NB4 (cell line): ENCODE measurements at regions not wholly inside any gene's neighbourhood (a gene's known extent, or its start where the extent isn't known, plus 50 kb on each side); places are given as distances from the start of the nearest gene placed in this dataset.

ENCODE experiments used
- TF ChIP-seq, protein P1 (sequence below): IDR thresholded peaks from one replicate; pipeline ENCODE4 v1.5.1; 2012; ENCODE audit warnings: low read depth, low read length
- TF ChIP-seq, protein P2 (sequence below): IDR thresholded peaks from 2 replicates; pipeline ENCODE4 v1.6.1; 2011; ENCODE audit warnings: low read depth, low read length

DNA sequence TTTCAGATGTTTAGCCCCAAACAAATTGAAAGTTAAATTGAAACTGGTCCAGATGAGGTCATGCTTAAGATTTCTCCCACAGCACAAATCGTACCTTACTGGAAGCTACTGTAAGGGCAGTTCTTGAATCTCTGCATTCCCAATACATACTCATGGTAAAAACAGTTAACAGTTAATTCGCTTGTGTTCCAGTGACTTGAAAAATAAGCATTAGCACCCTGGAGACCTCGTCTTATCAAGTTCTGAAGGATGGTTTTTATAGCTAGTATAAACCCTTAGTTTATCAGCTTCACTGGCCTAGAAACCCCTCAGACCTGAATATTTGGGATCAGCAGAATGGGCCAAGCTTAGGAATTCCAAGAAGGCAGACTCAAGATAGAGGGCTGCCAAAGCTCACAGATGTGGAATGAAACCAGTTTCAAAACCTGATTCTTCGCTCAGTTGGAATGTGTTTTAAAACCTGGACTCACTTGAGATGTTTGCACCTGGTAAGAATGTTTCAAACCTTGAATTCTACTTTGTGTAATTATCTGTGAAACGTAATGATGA lies 103.6 kb downstream of the C9orf152 start:
- TF ChIP-seq, protein P1, sequence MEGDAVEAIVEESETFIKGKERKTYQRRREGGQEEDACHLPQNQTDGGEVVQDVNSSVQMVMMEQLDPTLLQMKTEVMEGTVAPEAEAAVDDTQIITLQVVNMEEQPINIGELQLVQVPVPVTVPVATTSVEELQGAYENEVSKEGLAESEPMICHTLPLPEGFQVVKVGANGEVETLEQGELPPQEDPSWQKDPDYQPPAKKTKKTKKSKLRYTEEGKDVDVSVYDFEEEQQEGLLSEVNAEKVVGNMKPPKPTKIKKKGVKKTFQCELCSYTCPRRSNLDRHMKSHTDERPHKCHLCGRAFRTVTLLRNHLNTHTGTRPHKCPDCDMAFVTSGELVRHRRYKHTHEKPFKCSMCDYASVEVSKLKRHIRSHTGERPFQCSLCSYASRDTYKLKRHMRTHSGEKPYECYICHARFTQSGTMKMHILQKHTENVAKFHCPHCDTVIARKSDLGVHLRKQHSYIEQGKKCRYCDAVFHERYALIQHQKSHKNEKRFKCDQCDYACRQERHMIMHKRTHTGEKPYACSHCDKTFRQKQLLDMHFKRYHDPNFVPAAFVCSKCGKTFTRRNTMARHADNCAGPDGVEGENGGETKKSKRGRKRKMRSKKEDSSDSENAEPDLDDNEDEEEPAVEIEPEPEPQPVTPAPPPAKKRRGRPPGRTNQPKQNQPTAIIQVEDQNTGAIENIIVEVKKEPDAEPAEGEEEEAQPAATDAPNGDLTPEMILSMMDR = no peak
- TF ChIP-seq, protein P2, sequence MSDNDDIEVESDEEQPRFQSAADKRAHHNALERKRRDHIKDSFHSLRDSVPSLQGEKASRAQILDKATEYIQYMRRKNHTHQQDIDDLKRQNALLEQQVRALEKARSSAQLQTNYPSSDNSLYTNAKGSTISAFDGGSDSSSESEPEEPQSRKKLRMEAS = no peak
